CD4-positive, alpha-beta T cell treated with Interleukin-15 for 4 hours (primary cell): ENCODE measurements at regions not wholly inside any gene's neighbourhood (a gene's known extent, or its start where the extent isn't known, plus 50 kb on each side); places are given as distances from the start of the nearest gene placed in this dataset.

ENCODE experiments used
- DNase-seq: peaks from one replicate; pipeline ENCODE4 v3.0.0-alpha.2; 2020; ENCODE audit warnings: low spot score

DNA sequence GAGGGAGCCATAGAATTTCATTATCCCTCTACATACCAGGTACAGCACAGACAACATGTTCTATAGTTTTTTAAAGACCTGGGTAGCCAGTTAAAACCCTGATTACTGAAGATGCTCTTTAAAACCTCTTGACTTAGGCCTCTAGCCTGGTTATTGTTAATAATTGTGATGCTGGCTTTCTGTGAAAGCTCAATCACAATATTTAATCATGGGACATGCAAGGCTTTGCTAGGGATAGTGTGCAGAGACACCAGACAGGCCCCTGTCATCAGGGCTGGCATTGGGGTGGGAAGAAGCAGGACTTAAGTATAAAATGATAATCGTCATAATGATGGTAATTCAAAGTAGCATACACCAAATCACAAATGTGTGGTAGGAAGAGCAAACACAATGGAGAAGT lies 274.4 kb downstream of the PTBP2 start:
- no peak for DNase-seq

DNA sequence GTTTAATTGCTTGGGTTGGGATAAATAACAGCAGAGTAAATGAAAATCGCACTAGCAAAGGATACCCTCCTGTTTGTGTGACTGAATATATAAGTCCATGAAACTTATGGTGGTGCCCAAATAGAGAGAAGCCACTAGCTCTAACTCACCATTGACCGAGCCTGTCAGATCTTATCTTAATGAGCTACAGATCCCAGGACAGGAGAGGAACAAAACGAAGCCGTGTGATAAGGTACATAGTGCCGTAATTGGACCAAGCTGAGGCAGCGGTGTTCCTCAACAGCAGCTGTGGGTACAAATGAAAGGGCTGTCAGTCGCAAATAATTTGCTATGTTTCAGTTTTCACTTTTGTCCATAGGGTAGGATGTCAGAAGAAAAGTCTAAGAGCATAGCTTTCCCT lies 276.1 kb downstream of the PTBP2 start:
- DNase-seq = no peak

GRCh38 chr1:96998466-96998865 lies 276.9 kb downstream of the PTBP2 start:
- no peak for DNase-seq

DNA sequence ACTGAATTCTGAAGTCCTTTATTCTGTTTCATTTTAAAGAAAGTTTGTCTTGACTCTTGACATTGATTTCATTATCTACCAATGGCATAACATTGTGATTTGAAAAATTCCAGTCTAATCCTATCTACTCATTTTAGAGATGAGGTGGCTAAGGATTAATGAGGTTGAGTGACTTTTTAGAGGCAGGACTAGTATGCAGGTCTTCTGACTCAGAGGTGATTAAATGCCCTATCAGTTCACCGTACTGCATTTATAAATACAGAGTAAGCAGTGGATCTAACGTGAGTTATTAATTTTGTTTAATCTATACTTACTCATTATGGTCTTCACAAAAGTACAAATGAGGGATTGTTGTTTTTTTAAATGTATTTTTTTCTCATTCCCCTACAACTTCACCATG lies 277.6 kb downstream of the PTBP2 start:
- DNase-seq = no peak

DNA sequence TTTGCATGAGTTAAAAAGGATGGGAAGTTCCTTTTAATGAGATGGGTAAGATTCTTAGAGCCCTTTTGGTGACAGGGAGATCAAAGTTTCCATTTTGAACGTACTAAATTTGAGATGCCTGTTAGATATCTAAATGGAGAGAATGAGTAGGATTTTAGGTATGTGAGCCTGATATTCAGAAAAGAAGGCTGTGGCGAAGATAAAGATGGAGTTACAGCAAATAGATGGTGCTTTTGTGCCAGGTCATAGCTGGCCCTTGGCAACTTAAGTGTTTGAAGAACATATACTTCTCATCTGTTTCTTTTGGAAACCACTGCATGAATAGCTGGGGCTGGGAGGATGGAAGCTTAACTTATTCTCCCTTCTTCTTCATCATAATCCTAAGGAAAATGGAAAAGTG lies 282.5 kb downstream of the PTBP2 start:
- DNase-seq = no peak

GRCh38 chr1:97004743-97005142 lies 283.2 kb downstream of the PTBP2 start:
- DNase-seq = no peak

GRCh38 chr1:97006044-97006661 lies 284.6 kb downstream of the PTBP2 start:
- DNase-seq = no peak

DNA sequence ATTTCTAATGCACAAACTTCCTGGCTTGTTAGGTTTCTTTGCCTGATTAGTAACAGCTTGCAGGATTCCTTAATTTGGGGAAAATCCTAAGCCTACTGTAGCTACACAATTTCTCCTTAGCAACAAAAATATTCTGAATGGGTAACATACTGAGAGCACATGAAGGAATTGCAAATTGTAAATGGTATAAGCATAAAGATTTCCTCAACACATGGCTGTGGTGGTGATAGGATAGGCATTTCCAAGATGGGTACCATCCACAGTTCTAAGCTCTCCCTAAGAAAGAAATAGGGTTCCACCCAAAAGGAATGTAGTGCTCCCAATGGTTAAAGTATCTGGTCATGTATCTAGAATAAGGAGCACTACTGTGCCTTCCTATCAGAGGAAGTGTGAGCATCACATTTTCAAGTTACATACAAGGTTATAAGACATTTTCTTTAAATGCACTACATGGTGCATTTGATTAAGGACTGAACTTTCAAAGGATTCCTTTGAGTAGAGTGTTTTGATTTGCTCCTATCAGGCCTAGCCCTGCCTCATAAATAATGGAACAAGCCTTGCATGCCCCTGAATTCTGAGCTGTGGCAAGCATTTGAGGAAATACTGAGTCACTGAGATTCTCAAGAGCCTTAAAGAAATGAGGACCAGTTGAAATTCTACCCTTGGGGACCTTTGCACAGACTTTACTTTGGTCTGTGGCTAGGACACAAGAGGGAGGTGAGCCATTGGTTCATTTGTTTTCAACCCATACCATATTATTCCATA lies 286.4 kb downstream of the PTBP2 start:
- no peak for DNase-seq

DNA sequence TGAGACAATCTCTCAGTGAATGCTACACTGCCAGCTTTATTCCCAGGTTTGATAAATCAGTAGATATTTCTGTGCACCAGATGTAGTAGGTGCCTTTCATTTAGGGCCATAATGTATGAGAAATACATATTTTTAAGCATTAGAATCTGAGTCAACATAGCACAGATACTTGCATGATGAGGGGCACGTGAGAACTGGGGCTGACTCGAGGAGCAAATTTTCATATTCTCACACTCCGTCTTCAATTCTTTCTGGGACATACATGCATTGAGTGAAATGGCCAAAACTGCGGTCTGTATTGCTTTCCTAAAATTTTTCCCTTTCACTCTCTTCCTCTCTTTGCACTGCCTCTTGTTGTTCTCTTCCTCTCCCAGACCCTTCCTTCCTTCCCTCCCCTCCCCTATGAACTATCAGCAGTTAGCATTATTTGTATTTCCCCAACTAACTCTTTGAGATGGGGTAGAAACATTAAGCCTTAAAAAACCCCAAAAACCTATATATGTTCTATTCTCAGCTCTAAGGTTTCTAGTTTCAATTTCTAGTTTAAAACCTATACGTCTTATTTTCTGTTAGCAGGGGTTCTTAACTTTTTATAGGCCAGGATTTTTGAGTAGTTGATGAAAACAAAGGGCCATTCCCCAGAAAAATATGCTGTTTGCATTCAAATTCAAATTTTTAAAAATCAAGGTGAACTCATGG lies 289.1 kb downstream of the PTBP2 start:
- no peak for DNase-seq

DNA sequence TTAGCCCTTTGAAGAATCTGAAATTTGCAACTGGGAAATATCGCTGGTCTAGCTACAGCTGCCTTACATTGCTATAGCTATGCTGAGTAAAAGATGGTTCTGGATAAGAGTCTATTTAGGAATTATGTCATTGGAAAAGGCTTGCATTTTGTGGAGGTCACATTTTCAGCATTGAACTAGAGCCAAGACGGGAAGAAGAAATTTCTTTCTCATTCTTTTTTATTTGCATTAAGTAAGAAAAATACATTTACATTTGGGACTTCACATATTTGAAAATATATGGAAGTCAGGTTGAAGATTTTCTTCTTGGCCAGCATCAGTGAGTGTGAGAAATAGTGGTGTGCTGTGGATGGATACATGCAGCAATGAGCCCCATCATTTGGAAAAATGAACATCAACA lies 291.6 kb downstream of the PTBP2 start:
- no peak for DNase-seq

- no peak for DNase-seq
Measured at GRCh38 chr1:97013941-97014340, 292.4 kb downstream of the PTBP2 start.

- DNase-seq = no peak
Measured at GRCh38 chr1:97014426-97014825, 292.8 kb downstream of the PTBP2 start.

DNA sequence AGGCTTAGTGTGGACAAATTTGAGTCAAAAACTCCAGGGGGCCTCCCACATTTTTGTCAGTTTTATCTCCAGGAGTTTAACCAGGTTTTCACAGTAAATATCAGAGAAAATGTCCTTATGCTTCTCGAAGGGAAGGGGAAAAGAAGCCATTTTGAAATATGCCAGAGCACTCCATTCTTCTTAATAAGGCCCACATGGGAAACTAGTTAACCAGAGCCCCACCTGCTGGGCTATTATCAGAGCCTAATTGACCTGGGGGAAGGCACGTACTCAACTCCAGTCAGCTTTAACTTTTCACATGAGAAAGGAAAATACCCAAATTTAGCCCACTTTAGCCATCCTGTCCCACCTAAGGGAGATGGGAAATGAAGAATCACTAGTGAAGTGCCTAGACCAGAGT lies 296.3 kb downstream of the PTBP2 start:
- no peak for DNase-seq
